GM23338 (cell line): ENCODE measurements at regions not wholly inside any gene's neighbourhood (a gene's known extent, or its start where the extent isn't known, plus 50 kb on each side); places are given as distances from the start of the nearest gene placed in this dataset.
"Not testable (repeated sequence)": the region's sequence is repeated elsewhere in the genome, so short reads cannot be mapped to it uniquely, and the experiment has no call there.

Experiments
- ATAC-seq: fragments of 200-7000 bp; cut with Tn5 transposase; 3 replicates; pipeline ENCODE4 v1.9.1; 2020
- DNase-seq: peaks from one replicate; pipeline ENCODE4 v3.0.0-alpha.2; 2015; ENCODE audit warnings: low spot score
- H2AFZ ChIP-seq: fragments of 200-600 bp; sonication (generic); 2 replicates; pipeline ENCODE4 v1.8.0; 2016; ENCODE audit warnings: antibody characterized with exemption, mild to moderate bottlenecking, moderate library complexity
- H3F3A ChIP-seq: fragments of 200-600 bp; sonication (generic); replicated peaks from 2 replicates; pipeline ENCODE4 v1.8.0; 2017; ENCODE audit warnings: antibody characterized with exemption, mixed run types, low read depth
- H3K27ac ChIP-seq: fragments of 200-600 bp; sonication (generic); 2 replicates; pipeline ENCODE4 v1.6.1; 2016; ENCODE audit warnings: low read depth
- H3K27me3 ChIP-seq: fragments of 200-600 bp; sonication (generic); 2 replicates; pipeline ENCODE4 v1.8.0; 2016; ENCODE audit warnings: mild to moderate bottlenecking, mixed run types, moderate library complexity; ENCODE audit not compliant: insufficient read depth
- H3K36me3 ChIP-seq: fragments of 200-600 bp; sonication (generic); 2 replicates; pipeline ENCODE4 v1.8.0; 2016; ENCODE audit warnings: mild to moderate bottlenecking; ENCODE audit not compliant: insufficient read depth
- H3K4me1 ChIP-seq: fragments of 200-600 bp; sonication (generic); 2 replicates; pipeline ENCODE4 v1.8.0; 2016; ENCODE audit warnings: mild to moderate bottlenecking, moderate library complexity; ENCODE audit not compliant: insufficient read depth
- H3K4me2 ChIP-seq: fragments of 200-600 bp; sonication (generic); 2 replicates; pipeline ENCODE4 v1.7.1; 2017; ENCODE audit warnings: mixed run types
- H3K4me3 ChIP-seq: fragments of 200-600 bp; sonication (generic); 2 replicates; pipeline ENCODE4 v1.6.1; 2016; ENCODE audit warnings: mixed run types
- H3K79me2 ChIP-seq: fragments of 200-600 bp; sonication (generic); replicated peaks from 2 replicates; pipeline ENCODE4 v1.8.0; 2017; ENCODE audit warnings: mild to moderate bottlenecking; ENCODE audit not compliant: insufficient read depth
- H3K9me2 ChIP-seq: fragments of 200-600 bp; sonication (generic); 2 replicates; pipeline ENCODE4 v1.8.0; 2017; ENCODE audit not compliant: insufficient read depth
- H4K20me1 ChIP-seq: fragments of 200-600 bp; sonication (generic); replicated peaks from 2 replicates; pipeline ENCODE4 v1.8.0; 2017; ENCODE audit warnings: mild to moderate bottlenecking; ENCODE audit not compliant: insufficient read depth
- H3K27ac Mint-ChIP-seq: 2 replicates; pipeline ENCODE4 v1.8.0; 2020; ENCODE audit warnings: inconsistent platforms, mild to moderate bottlenecking, moderate library complexity, mixed read lengths
- H3K27me3 Mint-ChIP-seq: 3 replicates; pipeline ENCODE4 v1.8.0; 2022; ENCODE audit warnings: low read depth, mild to moderate bottlenecking, moderate library complexity, mixed read lengths, inconsistent platforms; ENCODE audit not compliant: insufficient read depth, poor library complexity
- H3K36me3 Mint-ChIP-seq: 3 replicates; pipeline ENCODE4 v1.8.0; 2021; ENCODE audit warnings: low read depth, mild to moderate bottlenecking, inconsistent platforms, moderate library complexity, mixed read lengths
- H3K4me1 Mint-ChIP-seq: 3 replicates; pipeline ENCODE4 v1.8.0; 2020; ENCODE audit warnings: mild to moderate bottlenecking, inconsistent platforms, mixed read lengths
- H3K4me3 Mint-ChIP-seq: 3 replicates; pipeline ENCODE4 v1.8.0; 2021; ENCODE audit warnings: moderate library complexity, mild to moderate bottlenecking, inconsistent platforms, mixed read lengths
- H3K9me3 Mint-ChIP-seq: 3 replicates; pipeline ENCODE4 v1.8.0; 2020; ENCODE audit warnings: moderate library complexity, mild to moderate bottlenecking, inconsistent platforms, mixed read lengths
- CREB1 ChIP-seq: fragments of 250-450 bp; sonication (Bioruptor Pico); IDR thresholded peaks from 2 replicates; pipeline ENCODE4 v1.5.0; 2020; ENCODE audit warnings: low read depth, mild to moderate bottlenecking, moderate library complexity
- EZH2phosphoT487 ChIP-seq: fragments of 200-600 bp; sonication (generic); IDR thresholded peaks from one replicate; pipeline ENCODE4 v1.8.1; 2018; ENCODE audit warnings: antibody characterized with exemption; ENCODE audit not compliant: unreplicated experiment
- NANOG ChIP-seq: IDR thresholded peaks from 2 replicates; pipeline ENCODE4 v1.6.1; 2016; ENCODE audit warnings: antibody characterized with exemption, borderline replicate concordance
- POLR2AphosphoS5 ChIP-seq: IDR thresholded peaks from 2 replicates; pipeline ENCODE4 v1.6.1; 2016; ENCODE audit warnings: antibody characterized with exemption, low read depth
- STAT1 ChIP-seq: IDR thresholded peaks from one replicate; pipeline ENCODE4 v1.6.1; 2016; ENCODE audit warnings: antibody characterized with exemption; ENCODE audit not compliant: unreplicated experiment
- ZNF331 ChIP-seq: fragments of 250-450 bp; sonication (Bioruptor Pico); IDR thresholded peaks from 2 replicates; pipeline ENCODE4 v1.5.0; 2020; ENCODE audit warnings: low read depth, mild to moderate bottlenecking, moderate library complexity
- TF ChIP-seq, protein P1 (sequence below), 2 experiments: fragments of 200-600 bp in 1 of 2; sonication (generic) in 1 of 2; conservative IDR thresholded peaks; 2 replicates each; pipeline versions ENCODE4 v1.5.1 to v1.6.1; 2016 to 2017; ENCODE audit warnings: antibody characterized with exemption in 2 of 2, low read depth in 2 of 2, mild to moderate bottlenecking in 2 of 2, moderate library complexity in 1 of 2
- TF ChIP-seq, protein P2 (sequence below): fragments of 250-450 bp; sonication (Bioruptor Pico); IDR thresholded peaks from 2 replicates; pipeline ENCODE4 v1.5.0; 2020; ENCODE audit warnings: mild to moderate bottlenecking, moderate library complexity

DNA sequence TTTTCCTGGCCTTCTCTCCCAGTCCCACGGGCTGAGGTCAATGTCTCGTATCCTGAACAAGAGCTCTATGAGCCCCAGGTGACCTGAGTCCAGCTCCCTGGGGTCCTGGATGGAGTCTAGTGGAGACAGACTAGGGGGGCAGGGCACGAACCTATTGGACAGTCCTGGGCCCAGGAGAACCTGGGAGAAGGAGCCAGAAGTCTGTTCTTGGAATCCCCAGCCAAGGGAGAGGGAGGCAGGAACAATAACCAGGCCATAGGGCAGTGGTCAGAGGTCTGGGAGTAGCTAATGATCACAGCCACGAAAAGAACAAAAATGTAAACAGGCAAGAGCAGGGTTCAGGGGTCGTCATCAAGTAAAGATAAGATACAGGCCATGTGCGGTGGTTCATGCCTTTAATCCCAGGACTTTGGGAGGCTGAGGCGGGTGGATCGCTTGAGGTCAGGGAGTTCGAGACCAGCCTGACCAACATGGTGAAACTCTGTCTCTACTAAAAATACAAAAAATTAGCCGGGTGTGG, 60.8 kb downstream of the COPRS start:
- Histone ChIP-seq H3K4me2 (no peak overlapping the region), H4K20me1 (no peaks in the 10 kb centered on the region), H3K4me1 (no peaks in the 10 kb centered on the region), H3K79me2 (no peaks in the 10 kb centered on the region), H3F3A (no peaks in the 10 kb centered on the region), H3K27ac (no peak overlapping the region), H3K27me3 (no peaks in the 10 kb centered on the region), H2AFZ (no peak overlapping the region), H3K4me3 (no peak overlapping the region), H3K9me2 (no peaks in the 10 kb centered on the region), H3K36me3 (no peaks in the 10 kb centered on the region)
- no peak overlapping the region for H3K4me3 Mint-ChIP-seq
- H3K27me3 Mint-ChIP-seq: no peaks in the 10 kb centered on the region
- DNase-seq (no peak), ATAC-seq (no peak)
- H3K9me3 Mint-ChIP-seq: no peaks in the 10 kb centered on the region; the same call in 2 of the 3 replicates
- no peaks in the 10 kb centered on the region for H3K4me1 Mint-ChIP-seq
- H3K27ac Mint-ChIP-seq: no peak overlapping the region
- H3K36me3 Mint-ChIP-seq: no peaks in the 10 kb centered on the region
- TF ChIP-seq ZNF331 (CRISPR knock-in tag) (no peak), NANOG (no peak), EZH2phosphoT487 (no peak)

DNA sequence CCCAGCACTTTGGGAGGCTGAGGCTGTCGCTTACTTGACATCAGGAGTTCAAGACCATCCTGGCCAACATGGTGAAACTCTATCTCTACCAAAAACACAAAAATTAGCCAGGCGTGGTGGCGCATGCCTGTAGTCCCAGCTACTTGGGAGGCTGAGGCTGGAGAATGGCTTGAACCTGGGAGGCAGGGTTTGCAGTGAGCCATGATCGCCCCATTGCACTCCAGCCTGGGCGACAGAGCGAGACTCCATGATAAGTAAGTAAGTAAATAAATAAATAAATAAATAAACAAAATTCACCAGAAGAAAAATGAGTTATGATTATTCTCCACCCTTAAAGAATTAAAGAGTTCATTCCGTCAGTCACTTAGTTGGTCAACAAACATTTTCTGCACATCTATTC, 63.1 kb downstream of the COPRS start:
- H4K20me1 ChIP-seq, H2AFZ ChIP-seq, H3K27ac Mint-ChIP-seq, H3F3A ChIP-seq, H3K4me1 Mint-ChIP-seq, H3K27me3 Mint-ChIP-seq, H3K27me3 ChIP-seq, H3K4me3 ChIP-seq, ATAC-seq, H3K4me3 Mint-ChIP-seq, H3K4me1 ChIP-seq, H3K36me3 ChIP-seq, DNase-seq, H3K4me2 ChIP-seq, H3K27ac ChIP-seq, H3K79me2 ChIP-seq, H3K36me3 Mint-ChIP-seq, H3K9me2 ChIP-seq, H3K9me3 Mint-ChIP-seq: not testable (repeated sequence)

DNA sequence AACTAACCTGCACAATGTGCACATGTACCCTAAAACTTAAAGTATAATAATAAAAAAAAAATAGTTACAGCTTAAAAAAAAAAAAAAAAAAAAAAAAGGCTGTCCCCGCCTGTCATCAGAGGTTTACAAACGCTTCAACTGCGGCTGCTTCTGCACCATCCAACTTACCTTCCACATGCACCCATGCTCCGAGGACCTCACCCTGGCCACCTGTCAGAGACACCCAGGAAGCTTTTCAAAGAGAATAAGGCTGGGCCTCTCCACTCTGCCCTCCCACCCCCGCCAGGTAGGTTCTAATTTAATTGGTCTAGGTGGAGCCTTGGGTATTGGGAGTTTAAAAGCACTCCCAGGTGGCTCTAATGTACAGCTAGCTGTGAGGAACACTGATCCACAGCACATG, 64.9 kb downstream of the COPRS start:
- no peaks in the 10 kb centered on the region; the same call in 1 of the 3 replicates for H3K9me3 Mint-ChIP-seq
- no peak overlapping the region for H2AFZ ChIP-seq
- no peaks in the 10 kb centered on the region for H3K9me2 ChIP-seq
- no peaks in the 10 kb centered on the region for H3K4me1 ChIP-seq
- H3K4me1 Mint-ChIP-seq: no peaks in the 10 kb centered on the region
- no peak overlapping the region for H3K27ac Mint-ChIP-seq
- DNase-seq (no peak), ATAC-seq (no peak)
- no peak for TF ChIP-seq POLR2AphosphoS5
- TF ChIP-seq STAT1: no peak
- TF ChIP-seq CREB1: no peak
- TF ChIP-seq, protein P1, sequence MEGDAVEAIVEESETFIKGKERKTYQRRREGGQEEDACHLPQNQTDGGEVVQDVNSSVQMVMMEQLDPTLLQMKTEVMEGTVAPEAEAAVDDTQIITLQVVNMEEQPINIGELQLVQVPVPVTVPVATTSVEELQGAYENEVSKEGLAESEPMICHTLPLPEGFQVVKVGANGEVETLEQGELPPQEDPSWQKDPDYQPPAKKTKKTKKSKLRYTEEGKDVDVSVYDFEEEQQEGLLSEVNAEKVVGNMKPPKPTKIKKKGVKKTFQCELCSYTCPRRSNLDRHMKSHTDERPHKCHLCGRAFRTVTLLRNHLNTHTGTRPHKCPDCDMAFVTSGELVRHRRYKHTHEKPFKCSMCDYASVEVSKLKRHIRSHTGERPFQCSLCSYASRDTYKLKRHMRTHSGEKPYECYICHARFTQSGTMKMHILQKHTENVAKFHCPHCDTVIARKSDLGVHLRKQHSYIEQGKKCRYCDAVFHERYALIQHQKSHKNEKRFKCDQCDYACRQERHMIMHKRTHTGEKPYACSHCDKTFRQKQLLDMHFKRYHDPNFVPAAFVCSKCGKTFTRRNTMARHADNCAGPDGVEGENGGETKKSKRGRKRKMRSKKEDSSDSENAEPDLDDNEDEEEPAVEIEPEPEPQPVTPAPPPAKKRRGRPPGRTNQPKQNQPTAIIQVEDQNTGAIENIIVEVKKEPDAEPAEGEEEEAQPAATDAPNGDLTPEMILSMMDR (conservative IDR thresholded peaks at IDR 0.05; ENCODE audit: low read depth in 2 of 2): no peak
- TF ChIP-seq, protein P2, sequence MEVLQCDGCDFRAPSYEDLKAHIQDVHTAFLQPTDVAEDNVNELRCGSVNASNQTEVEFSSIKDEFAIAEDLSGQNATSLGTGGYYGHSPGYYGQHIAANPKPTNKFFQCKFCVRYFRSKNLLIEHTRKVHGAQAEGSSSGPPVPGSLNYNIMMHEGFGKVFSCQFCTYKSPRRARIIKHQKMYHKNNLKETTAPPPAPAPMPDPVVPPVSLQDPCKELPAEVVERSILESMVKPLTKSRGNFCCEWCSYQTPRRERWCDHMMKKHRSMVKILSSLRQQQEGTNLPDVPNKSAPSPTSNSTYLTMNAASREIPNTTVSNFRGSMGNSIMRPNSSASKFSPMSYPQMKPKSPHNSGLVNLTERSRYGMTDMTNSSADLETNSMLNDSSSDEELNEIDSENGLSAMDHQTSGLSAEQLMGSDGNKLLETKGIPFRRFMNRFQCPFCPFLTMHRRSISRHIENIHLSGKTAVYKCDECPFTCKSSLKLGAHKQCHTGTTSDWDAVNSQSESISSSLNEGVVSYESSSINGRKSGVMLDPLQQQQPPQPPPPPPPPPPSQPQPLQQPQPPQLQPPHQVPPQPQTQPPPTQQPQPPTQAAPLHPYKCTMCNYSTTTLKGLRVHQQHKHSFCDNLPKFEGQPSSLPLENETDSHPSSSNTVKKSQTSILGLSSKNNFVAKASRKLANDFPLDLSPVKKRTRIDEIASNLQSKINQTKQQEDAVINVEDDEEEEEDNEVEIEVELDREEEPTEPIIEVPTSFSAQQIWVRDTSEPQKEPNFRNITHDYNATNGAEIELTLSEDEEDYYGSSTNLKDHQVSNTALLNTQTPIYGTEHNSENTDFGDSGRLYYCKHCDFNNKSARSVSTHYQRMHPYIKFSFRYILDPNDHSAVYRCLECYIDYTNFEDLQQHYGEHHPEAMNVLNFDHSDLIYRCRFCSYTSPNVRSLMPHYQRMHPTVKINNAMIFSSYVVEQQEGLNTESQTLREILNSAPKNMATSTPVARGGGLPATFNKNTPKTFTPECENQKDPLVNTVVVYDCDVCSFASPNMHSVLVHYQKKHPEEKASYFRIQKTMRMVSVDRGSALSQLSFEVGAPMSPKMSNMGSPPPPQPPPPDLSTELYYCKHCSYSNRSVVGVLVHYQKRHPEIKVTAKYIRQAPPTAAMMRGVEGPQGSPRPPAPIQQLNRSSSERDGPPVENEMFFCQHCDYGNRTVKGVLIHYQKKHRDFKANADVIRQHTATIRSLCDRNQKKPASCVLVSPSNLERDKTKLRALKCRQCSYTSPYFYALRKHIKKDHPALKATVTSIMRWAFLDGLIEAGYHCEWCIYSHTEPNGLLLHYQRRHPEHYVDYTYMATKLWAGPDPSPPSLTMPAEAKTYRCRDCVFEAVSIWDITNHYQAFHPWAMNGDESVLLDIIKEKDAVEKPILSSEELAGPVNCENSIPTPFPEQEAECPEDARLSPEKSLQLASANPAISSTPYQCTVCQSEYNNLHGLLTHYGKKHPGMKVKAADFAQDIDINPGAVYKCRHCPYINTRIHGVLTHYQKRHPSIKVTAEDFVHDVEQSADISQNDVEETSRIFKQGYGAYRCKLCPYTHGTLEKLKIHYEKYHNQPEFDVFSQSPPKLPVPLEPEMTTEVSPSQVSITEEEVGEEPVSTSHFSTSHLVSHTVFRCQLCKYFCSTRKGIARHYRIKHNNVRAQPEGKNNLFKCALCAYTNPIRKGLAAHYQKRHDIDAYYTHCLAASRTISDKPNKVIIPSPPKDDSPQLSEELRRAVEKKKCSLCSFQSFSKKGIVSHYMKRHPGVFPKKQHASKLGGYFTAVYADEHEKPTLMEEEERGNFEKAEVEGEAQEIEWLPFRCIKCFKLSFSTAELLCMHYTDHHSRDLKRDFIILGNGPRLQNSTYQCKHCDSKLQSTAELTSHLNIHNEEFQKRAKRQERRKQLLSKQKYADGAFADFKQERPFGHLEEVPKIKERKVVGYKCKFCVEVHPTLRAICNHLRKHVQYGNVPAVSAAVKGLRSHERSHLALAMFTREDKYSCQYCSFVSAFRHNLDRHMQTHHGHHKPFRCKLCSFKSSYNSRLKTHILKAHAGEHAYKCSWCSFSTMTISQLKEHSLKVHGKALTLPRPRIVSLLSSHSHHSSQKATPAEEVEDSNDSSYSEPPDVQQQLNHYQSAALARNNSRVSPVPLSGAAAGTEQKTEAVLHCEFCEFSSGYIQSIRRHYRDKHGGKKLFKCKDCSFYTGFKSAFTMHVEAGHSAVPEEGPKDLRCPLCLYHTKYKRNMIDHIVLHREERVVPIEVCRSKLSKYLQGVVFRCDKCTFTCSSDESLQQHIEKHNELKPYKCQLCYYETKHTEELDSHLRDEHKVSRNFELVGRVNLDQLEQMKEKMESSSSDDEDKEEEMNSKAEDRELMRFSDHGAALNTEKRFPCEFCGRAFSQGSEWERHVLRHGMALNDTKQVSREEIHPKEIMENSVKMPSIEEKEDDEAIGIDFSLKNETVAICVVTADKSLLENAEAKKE (CRISPR knock-in tag): no peak
- no peaks in the 10 kb centered on the region for H3F3A ChIP-seq
- H3K36me3 ChIP-seq: no peaks in the 10 kb centered on the region
- H3K4me3 Mint-ChIP-seq: no peak overlapping the region
- no peaks in the 10 kb centered on the region for H3K27me3 Mint-ChIP-seq
- no peaks in the 10 kb centered on the region for H3K36me3 Mint-ChIP-seq
- no peak overlapping the region for H3K4me3 ChIP-seq
- no peaks in the 10 kb centered on the region for H3K79me2 ChIP-seq
- no peak overlapping the region for H3K27ac ChIP-seq
- no peaks in the 10 kb centered on the region for H3K27me3 ChIP-seq
- no peaks in the 10 kb centered on the region for H4K20me1 ChIP-seq
- H3K4me2 ChIP-seq: no peak overlapping the region
